ENCODE measurements at regions not wholly inside any gene's neighbourhood (a gene's known extent, or its start where the extent isn't known, plus 50 kb on each side); places are given as distances from the start of the nearest gene placed in this dataset.

GRCh38 chr12:86770871-86771270 lies 514.7 kb upstream of the MGAT4C start:
- DNase-seq, result no peak
- Mint-ChIP-seq H3K27ac (no peak overlapping the region), H3K4me3 (no peak overlapping the region), H3K9me3 (peaks cover 4% of the 10 kb centered on the region), H3K4me1 (no peaks in the 10 kb centered on the region), H3K27me3 (no peaks in the 10 kb centered on the region), H3K36me3 (ENCODE audit: low read depth) (no peaks in the 10 kb centered on the region)
- POLR2A ChIA-PET, result no interaction called here
- CTCF ChIA-PET, result no interaction called here

GRCh38 chr12:86748894-86749293 lies 492.7 kb upstream of the MGAT4C start:
- no peaks in the 10 kb centered on the region for H3K9me3 Mint-ChIP-seq
- POLR2A ChIA-PET, result no interaction called here
- H3K36me3 Mint-ChIP-seq (ENCODE audit: low read depth), result no peaks in the 10 kb centered on the region
- CTCF ChIA-PET, result no interaction called here
- no peak overlapping the region for H3K27ac Mint-ChIP-seq
- H3K27me3 Mint-ChIP-seq, result no peaks in the 10 kb centered on the region
- no peak overlapping the region for H3K4me3 Mint-ChIP-seq
- H3K4me1 Mint-ChIP-seq, result no peaks in the 10 kb centered on the region
- DNase-seq, result no peak

- POLR2A ChIA-PET, result no interaction called here
- no peaks in the 10 kb centered on the region for H3K27me3 Mint-ChIP-seq
- CTCF ChIA-PET, result interaction anchor here (0.7 kb wide), 1 partner anchor 46 kb away, joined by 3 read pairs; no protein-coding TSS in a partner anchor
- no peaks in the 10 kb centered on the region for H3K36me3 Mint-ChIP-seq (ENCODE audit: low read depth)
- H3K9me3 Mint-ChIP-seq, result no peaks in the 10 kb centered on the region
- no peak overlapping the region for H3K27ac Mint-ChIP-seq
- no peak for DNase-seq
- H3K4me1 Mint-ChIP-seq, result no peaks in the 10 kb centered on the region
- H3K4me3 Mint-ChIP-seq, result no peak overlapping the region
These were observed 488.5 kb upstream of the MGAT4C start for GRCh38 chr12:86744547-86745212.

DNA sequence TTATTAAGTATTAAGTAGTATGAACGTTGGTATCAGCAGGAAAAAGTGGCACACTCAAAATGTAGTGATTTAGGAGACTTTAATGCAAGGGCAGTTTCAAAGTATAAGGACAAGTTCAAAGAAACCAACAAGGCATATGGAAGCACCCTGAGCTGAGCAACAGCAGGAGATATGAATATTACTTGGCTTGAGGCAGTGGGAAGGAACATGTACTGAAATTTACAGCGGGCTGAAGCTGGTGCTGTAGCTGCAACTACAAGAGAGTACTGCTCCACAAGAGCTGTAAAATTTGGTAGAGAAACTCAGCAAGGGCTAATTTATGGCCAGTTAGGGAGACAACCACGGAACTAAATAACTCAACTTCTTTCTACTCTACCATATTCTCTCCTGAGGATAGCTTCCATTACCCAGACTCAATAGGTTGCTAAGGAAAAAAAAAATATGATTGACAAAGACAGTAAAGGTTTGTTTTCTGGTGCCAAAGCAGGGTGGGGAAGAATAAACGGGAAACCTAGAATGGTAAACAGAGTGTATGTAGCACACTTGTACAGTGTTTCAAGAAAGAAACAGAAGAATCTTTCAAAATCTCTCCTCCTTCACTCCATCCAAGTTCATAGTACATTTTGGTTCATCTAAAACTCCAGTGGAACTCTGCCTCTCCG lies 487.8 kb upstream of the MGAT4C start:
- CTCF ChIA-PET, result no interaction called here
- DNase-seq, result no peak
- Mint-ChIP-seq H3K36me3 (ENCODE audit: low read depth) (no peaks in the 10 kb centered on the region), H3K27ac (no peak overlapping the region), H3K4me1 (no peaks in the 10 kb centered on the region), H3K4me3 (no peak overlapping the region), H3K9me3 (no peaks in the 10 kb centered on the region), H3K27me3 (no peaks in the 10 kb centered on the region)
- POLR2A ChIA-PET, result no interaction called here

DNA sequence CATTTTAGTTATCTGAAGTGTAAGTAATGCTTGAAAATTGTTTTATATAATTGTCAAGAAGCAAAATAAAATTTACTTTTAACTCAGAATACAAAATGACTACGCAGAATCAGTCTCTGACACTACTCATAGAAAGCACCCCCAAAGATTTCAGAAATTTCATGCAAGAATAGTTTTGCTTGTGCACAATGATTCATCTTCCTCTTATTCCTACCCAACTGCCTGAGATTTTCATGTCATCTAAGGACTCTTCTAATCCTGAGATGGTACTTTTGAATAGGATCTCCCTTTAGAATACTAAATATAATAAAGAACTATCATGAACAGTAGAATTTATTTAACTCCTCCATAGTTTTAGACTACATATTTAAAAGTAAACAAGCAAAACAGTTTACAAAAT lies 485.3 kb upstream of the MGAT4C start:
- CTCF ChIA-PET, result no interaction called here
- H3K4me3 Mint-ChIP-seq, result no peak overlapping the region

GRCh38 chr12:86735851-86736250 lies 479.7 kb upstream of the MGAT4C start:
- H3K36me3 Mint-ChIP-seq (ENCODE audit: low read depth), result no peaks in the 10 kb centered on the region
- ChIA-PET CTCF (no interaction called here), POLR2A (no interaction called here)
- DNase-seq, result no peak
- H3K9me3 Mint-ChIP-seq, result no peaks in the 10 kb centered on the region
- H3K27ac Mint-ChIP-seq, result no peak overlapping the region
- H3K4me3 Mint-ChIP-seq, result no peak overlapping the region
- no peaks in the 10 kb centered on the region for H3K4me1 Mint-ChIP-seq
- H3K27me3 Mint-ChIP-seq, result no peaks in the 10 kb centered on the region

More for the DNA sequence above, 485.3 kb upstream of the MGAT4C start:
- POLR2A ChIA-PET, result no interaction called here
- Mint-ChIP-seq H3K36me3 (ENCODE audit: low read depth) (no peaks in the 10 kb centered on the region), H3K27ac (no peak overlapping the region), H3K27me3 (no peaks in the 10 kb centered on the region), H3K4me1 (no peaks in the 10 kb centered on the region), H3K9me3 (no peaks in the 10 kb centered on the region)
- DNase-seq, result no peak

- POLR2A ChIA-PET, result no interaction called here
- Mint-ChIP-seq H3K36me3 (ENCODE audit: low read depth) (no peaks in the 10 kb centered on the region), H3K9me3 (no peaks in the 10 kb centered on the region), H3K27ac (no peak overlapping the region), H3K4me3 (no peak overlapping the region), H3K4me1 (no peaks in the 10 kb centered on the region), H3K27me3 (no peaks in the 10 kb centered on the region)
- no peak for DNase-seq
- CTCF ChIA-PET, result no interaction called here
These were observed 478.9 kb upstream of the MGAT4C start for GRCh38 chr12:86735072-86735471.

- H3K4me3 Mint-ChIP-seq, result no peak overlapping the region
- ChIA-PET POLR2A (no interaction called here), CTCF (no interaction called here)
These were observed 474.0 kb upstream of the MGAT4C start for GRCh38 chr12:86730233-86730632.

GRCh38 chr12:86729739-86730138 lies 473.5 kb upstream of the MGAT4C start:
- Mint-ChIP-seq H3K36me3 (ENCODE audit: low read depth) (no peaks in the 10 kb centered on the region), H3K9me3 (no peaks in the 10 kb centered on the region), H3K4me1 (no peaks in the 10 kb centered on the region), H3K27me3 (no peaks in the 10 kb centered on the region), H3K4me3 (no peak overlapping the region), H3K27ac (no peak overlapping the region)
- no peak for DNase-seq
- POLR2A ChIA-PET, result no interaction called here
- CTCF ChIA-PET, result no interaction called here

More at GRCh38 chr12:86730233-86730632, 474.0 kb upstream of the MGAT4C start:
- no peak for DNase-seq
- H3K27me3 Mint-ChIP-seq, result no peaks in the 10 kb centered on the region
- H3K36me3 Mint-ChIP-seq (ENCODE audit: low read depth), result no peaks in the 10 kb centered on the region
- H3K4me1 Mint-ChIP-seq, result no peaks in the 10 kb centered on the region
- H3K9me3 Mint-ChIP-seq, result no peaks in the 10 kb centered on the region
- no peak overlapping the region for H3K27ac Mint-ChIP-seq

GRCh38 chr12:86727160-86727559 lies 471.0 kb upstream of the MGAT4C start:
- ChIA-PET POLR2A (no interaction called here), CTCF (no interaction called here)
- no peaks in the 10 kb centered on the region for H3K36me3 Mint-ChIP-seq (ENCODE audit: low read depth)
- no peaks in the 10 kb centered on the region for H3K4me1 Mint-ChIP-seq
- H3K4me3 Mint-ChIP-seq, result no peak overlapping the region
- no peak overlapping the region for H3K27ac Mint-ChIP-seq
- H3K27me3 Mint-ChIP-seq, result no peaks in the 10 kb centered on the region
- DNase-seq, result no peak
- H3K9me3 Mint-ChIP-seq, result no peaks in the 10 kb centered on the region

DNA sequence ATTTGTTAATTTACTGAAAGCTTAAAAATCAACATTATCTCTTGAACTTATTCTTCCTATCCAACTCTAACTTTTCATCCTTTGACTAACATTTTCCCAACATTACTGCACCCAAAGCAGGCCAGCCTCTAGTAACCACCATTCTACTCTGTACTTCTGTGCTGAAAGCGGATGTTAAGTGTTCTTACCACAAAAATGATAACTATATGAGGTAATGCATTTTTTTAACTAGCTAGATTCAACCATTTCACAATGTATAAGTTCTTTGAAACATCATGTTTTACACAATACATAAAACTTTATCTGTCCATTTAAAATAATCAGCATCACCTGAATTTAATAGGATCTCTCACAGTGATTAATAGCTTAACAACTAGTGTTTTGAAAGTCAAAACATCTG lies 468.5 kb upstream of the MGAT4C start:
- CTCF ChIA-PET, result no interaction called here
- POLR2A ChIA-PET, result no interaction called here
- H3K36me3 Mint-ChIP-seq (ENCODE audit: low read depth), result no peaks in the 10 kb centered on the region

DNA sequence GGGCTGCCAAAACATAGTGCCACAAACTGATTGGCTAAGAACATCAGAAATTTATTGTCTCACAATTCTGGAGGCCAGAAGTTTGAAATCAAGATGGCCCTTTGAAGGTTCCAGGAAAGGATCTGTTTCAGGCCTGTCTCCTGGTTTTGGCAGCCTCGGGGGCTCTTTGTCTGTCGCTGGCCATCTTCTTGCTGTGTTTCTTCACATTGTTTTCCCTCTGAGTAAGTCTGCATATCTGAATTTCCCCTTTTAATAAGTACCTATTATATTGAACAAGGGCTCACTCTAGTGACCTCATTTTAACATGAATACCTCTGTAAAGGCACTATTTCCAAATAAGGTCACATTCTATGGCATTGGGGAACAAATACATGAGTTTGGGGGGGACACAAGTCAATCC lies 467.1 kb upstream of the MGAT4C start:
- Mint-ChIP-seq H3K4me1 (no peaks in the 10 kb centered on the region), H3K4me3 (no peak overlapping the region), H3K27me3 (no peaks in the 10 kb centered on the region), H3K9me3 (no peaks in the 10 kb centered on the region), H3K36me3 (ENCODE audit: low read depth) (no peaks in the 10 kb centered on the region), H3K27ac (no peak overlapping the region)
- CTCF ChIA-PET, result no interaction called here
- DNase-seq, result no peak
- POLR2A ChIA-PET, result no interaction called here

More for the DNA sequence above, 468.5 kb upstream of the MGAT4C start:
- no peak overlapping the region for H3K27ac Mint-ChIP-seq
- no peak for DNase-seq
- H3K27me3 Mint-ChIP-seq, result no peaks in the 10 kb centered on the region
- H3K9me3 Mint-ChIP-seq, result no peaks in the 10 kb centered on the region
- no peak overlapping the region for H3K4me3 Mint-ChIP-seq
- no peaks in the 10 kb centered on the region for H3K4me1 Mint-ChIP-seq

- H3K36me3 Mint-ChIP-seq (ENCODE audit: low read depth), result no peaks in the 10 kb centered on the region
- no peaks in the 10 kb centered on the region for H3K27me3 Mint-ChIP-seq
- no peaks in the 10 kb centered on the region for H3K9me3 Mint-ChIP-seq
- POLR2A ChIA-PET, result no interaction called here
- H3K4me3 Mint-ChIP-seq, result no peak overlapping the region
- no peak overlapping the region for H3K27ac Mint-ChIP-seq
- CTCF ChIA-PET, result no interaction called here
- DNase-seq, result no peak
- H3K4me1 Mint-ChIP-seq, result no peaks in the 10 kb centered on the region
These were observed 465.7 kb upstream of the MGAT4C start for GRCh38 chr12:86721713-86722397.

DNA sequence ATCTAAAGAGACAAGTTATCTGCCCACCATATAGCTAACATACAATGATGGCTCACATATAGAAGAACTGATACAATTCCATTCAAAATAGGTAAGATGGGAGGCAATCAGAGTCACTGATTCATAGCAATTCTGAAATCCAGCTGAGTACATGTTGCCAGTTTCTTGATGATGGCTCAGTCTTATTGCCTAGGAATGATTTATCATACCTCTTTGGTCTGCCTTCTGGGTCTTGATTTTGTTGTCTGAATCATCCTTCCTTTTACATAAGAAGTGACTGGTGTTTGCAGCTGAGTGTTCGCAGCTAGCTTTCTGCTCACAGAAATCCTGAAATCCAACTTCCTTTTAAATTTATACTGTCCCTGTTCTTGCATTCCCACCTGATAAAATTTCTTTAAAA lies 463.2 kb upstream of the MGAT4C start:
- no peak overlapping the region for H3K27ac Mint-ChIP-seq
- CTCF ChIA-PET, result no interaction called here
- H3K27me3 Mint-ChIP-seq, result no peaks in the 10 kb centered on the region
- H3K4me3 Mint-ChIP-seq, result no peak overlapping the region
- no peaks in the 10 kb centered on the region for H3K36me3 Mint-ChIP-seq (ENCODE audit: low read depth)
- no peaks in the 10 kb centered on the region for H3K4me1 Mint-ChIP-seq
- H3K9me3 Mint-ChIP-seq, result no peaks in the 10 kb centered on the region
- POLR2A ChIA-PET, result no interaction called here
- DNase-seq, result no peak
